Peyer's patch (tissue), 4 donors: ENCODE measurements at regions not wholly inside any gene's neighbourhood (a gene's known extent, or its start where the extent isn't known, plus 50 kb on each side); places are given as distances from the start of the nearest gene placed in this dataset.

Source experiments
- DNase-seq, 3 donors: peaks; one replicate each; pipeline ENCODE4 v3.0.0-alpha.2; 2017 to 2019
- H3K27ac ChIP-seq, 4 donors: fragments of 200-600 bp; sonication (generic); one replicate each; pipeline ENCODE4 v1.5.1; 2016 to 2019
- H3K27me3 ChIP-seq, 2 donors: fragments of 200-600 bp; sonication (generic); one replicate each; pipeline ENCODE4 v1.5.1; 2019
- H3K36me3 ChIP-seq, 3 donors: fragments of 200-600 bp; sonication (generic); one replicate each; pipeline ENCODE4 v1.5.1; 2016 to 2019
- H3K4me1 ChIP-seq, 4 donors: fragments of 200-600 bp; sonication (generic); one replicate each; pipeline ENCODE4 v1.5.1; 2016 to 2019
- H3K4me3 ChIP-seq, 4 donors: fragments of 200-600 bp; sonication (generic); 1 replicate in 3 of 4; 2 replicates in 1 of 4; pipeline ENCODE4 v1.5.1; 2016 to 2019; ENCODE audit warnings: mild to moderate bottlenecking in 1 of 4
- H3K9me3 ChIP-seq, 4 donors: fragments of 200-600 bp; sonication (generic); one replicate each; pipeline ENCODE4 v1.5.1; 2016 to 2019; ENCODE audit warnings: mild to moderate bottlenecking in 1 of 4
- POLR2A ChIP-seq, 2 donors: fragments of 450-650 bp; IDR thresholded peaks; one replicate each; pipeline ENCODE4 v1.5.1; 2017; ENCODE audit warnings: antibody characterized with exemption in 2 of 2, mild to moderate bottlenecking in 2 of 2, moderate library complexity in 2 of 2
- TF ChIP-seq, protein P1 (sequence below), 6 experiments: fragments of 450-650 bp in 4 of 6; fragments of 200-600 bp in 2 of 6; sonication (generic) in 1 of 6; IDR thresholded peaks; one replicate each; pipeline ENCODE4 v1.5.1; 2017 to 2019; ENCODE audit warnings: antibody characterized with exemption in 6 of 6, mild to moderate bottlenecking in 3 of 6, moderate library complexity in 1 of 6

DNA sequence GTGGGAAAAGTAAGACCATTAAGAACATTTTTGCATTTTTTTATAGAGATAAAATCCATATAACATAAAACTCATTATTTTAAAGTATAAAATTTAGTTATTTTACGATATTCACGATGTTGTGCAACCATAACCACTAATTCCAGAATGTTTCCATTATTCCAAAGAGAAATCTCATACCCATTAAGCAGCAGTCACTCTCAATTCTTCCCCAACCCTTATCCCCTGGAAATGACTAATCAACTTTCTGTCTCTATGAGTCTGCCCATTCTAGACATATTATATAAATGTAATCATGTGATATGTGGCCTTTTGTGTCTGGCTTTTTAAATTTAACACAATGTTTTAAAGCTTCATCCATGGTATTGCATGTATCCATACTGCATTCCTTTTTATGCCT, 115.6 kb upstream of the ADAMTSL1 start:
- H3K36me3 ChIP-seq: no peaks in the 10 kb centered on the region
- no peaks in the 10 kb centered on the region for H3K27me3 ChIP-seq
- no peak overlapping the region for H3K4me3 ChIP-seq
- H3K9me3 ChIP-seq: no peaks in the 10 kb centered on the region
- no peak for DNase-seq
- H3K27ac ChIP-seq: no peak overlapping the region
- H3K4me1 ChIP-seq: no peaks in the 10 kb centered on the region
- TF ChIP-seq, protein P1, sequence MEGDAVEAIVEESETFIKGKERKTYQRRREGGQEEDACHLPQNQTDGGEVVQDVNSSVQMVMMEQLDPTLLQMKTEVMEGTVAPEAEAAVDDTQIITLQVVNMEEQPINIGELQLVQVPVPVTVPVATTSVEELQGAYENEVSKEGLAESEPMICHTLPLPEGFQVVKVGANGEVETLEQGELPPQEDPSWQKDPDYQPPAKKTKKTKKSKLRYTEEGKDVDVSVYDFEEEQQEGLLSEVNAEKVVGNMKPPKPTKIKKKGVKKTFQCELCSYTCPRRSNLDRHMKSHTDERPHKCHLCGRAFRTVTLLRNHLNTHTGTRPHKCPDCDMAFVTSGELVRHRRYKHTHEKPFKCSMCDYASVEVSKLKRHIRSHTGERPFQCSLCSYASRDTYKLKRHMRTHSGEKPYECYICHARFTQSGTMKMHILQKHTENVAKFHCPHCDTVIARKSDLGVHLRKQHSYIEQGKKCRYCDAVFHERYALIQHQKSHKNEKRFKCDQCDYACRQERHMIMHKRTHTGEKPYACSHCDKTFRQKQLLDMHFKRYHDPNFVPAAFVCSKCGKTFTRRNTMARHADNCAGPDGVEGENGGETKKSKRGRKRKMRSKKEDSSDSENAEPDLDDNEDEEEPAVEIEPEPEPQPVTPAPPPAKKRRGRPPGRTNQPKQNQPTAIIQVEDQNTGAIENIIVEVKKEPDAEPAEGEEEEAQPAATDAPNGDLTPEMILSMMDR (IDR thresholded peaks at IDR 0.05): no peak
- TF ChIP-seq POLR2A (IDR thresholded peaks at IDR 0.05): no peak

DNA sequence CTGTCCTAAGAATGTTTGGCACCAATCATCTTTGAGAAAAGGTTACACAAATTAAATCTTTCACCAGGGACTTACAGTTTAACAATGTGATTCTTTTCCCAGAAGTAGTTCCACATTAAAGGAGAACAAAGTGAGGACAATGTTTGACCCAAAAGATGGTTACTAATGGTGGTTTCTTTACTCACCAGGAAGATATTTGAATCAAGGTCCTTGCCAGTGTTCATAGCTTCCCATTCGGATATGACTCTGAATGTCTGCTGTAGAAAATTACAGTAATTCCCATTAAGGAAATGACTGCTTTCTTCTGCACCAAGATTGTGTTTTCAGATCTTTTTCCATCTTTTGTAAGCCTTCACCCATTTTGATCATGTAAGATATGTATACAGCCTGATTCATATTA, 114.6 kb upstream of the ADAMTSL1 start:
- no peaks in the 10 kb centered on the region for H3K36me3 ChIP-seq
- TF ChIP-seq POLR2A (IDR thresholded peaks at IDR 0.05): no peak
- TF ChIP-seq, protein P1 (IDR thresholded peaks at IDR 0.05): no peak
- DNase-seq: no peak

DNA sequence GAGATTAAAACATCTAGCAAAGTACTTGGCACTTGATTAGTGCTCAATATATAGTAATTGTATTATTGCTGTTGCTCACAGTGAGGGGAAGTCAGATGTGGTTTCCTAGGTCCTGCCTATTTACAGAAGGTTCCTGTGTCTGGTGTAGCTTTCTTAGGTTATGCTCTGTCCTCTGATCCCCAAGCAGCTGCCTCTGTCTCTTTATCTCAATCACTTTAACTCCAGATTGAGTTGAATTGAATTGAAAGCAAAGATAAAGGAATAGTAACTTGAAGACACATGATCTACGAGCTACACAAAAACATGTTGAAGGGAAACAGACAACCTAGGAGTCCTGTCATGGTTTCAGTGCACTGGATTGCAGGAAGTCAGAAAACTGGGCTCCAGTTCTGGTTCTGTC, 113.9 kb upstream of the ADAMTSL1 start:
- no peaks in the 10 kb centered on the region for H3K27me3 ChIP-seq
- no peak for DNase-seq

More for the DNA sequence above, 114.6 kb upstream of the ADAMTSL1 start:
- Histone ChIP-seq H3K4me3 (no peak overlapping the region), H3K9me3 (no peaks in the 10 kb centered on the region), H3K27me3 (no peaks in the 10 kb centered on the region), H3K27ac (no peak overlapping the region), H3K4me1 (no peaks in the 10 kb centered on the region)

DNA sequence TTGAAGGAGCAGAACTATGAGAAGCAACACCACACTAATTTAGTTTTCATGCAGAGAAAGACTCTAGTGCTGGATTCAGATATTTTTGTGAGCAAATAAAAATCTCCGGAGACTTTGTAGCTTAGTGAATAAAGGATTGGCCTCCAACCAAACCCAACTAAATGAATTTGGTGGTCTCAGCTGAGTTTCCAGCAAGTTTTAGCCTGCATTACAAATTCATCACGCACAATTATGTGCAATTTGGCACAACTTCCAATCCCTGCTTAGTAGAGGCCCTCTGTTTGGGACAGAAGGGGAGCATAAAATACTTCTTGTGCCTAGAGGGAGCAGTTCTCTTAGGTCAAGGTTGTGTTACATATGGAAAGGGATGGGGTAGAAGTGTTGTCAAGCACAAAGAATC, 112.3 kb upstream of the ADAMTSL1 start:
- TF ChIP-seq POLR2A (IDR thresholded peaks at IDR 0.05): no peak
- TF ChIP-seq, protein P1 (IDR thresholded peaks at IDR 0.05): no peak
- Histone ChIP-seq H3K36me3 (no peaks in the 10 kb centered on the region), H3K27me3 (no peaks in the 10 kb centered on the region), H3K9me3 (no peaks in the 10 kb centered on the region), H3K4me3 (no peak overlapping the region), H3K4me1 (no peaks in the 10 kb centered on the region), H3K27ac (no peak overlapping the region)
- no peak for DNase-seq

More for the DNA sequence above, 113.9 kb upstream of the ADAMTSL1 start:
- no peaks in the 10 kb centered on the region for H3K36me3 ChIP-seq
- TF ChIP-seq, protein P1 (IDR thresholded peaks at IDR 0.05): no peak
- TF ChIP-seq POLR2A (IDR thresholded peaks at IDR 0.05): no peak
- H3K4me3 ChIP-seq: no peak overlapping the region
- no peaks in the 10 kb centered on the region for H3K4me1 ChIP-seq
- H3K27ac ChIP-seq: no peak overlapping the region
- H3K9me3 ChIP-seq: no peaks in the 10 kb centered on the region

DNA sequence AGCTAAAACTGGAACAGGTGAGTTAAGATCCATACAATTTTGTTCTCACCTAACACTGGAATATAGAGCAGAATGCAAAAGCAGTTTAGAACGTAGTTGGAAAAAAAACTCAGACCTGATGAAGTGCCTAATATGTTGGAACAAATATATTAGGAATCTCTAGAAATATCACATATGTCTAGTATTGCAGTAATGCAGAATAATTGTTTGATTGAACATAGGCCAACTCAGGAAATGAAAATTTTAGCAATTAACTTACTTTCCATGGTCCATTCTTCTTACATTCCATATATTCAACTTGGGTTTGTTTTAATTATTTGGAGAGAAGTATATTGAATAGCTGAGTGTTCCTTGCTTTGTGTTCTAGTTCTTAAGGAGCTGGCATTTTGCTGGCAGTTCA, 111.8 kb upstream of the ADAMTSL1 start:
- no peak overlapping the region for H3K4me3 ChIP-seq
- H3K36me3 ChIP-seq: no peaks in the 10 kb centered on the region
- H3K9me3 ChIP-seq: no peaks in the 10 kb centered on the region
- H3K4me1 ChIP-seq: no peaks in the 10 kb centered on the region
- no peaks in the 10 kb centered on the region for H3K27me3 ChIP-seq
- no peak overlapping the region for H3K27ac ChIP-seq
- TF ChIP-seq, protein P1 (IDR thresholded peaks at IDR 0.05): no peak
- TF ChIP-seq POLR2A (IDR thresholded peaks at IDR 0.05): no peak
- no peak for DNase-seq
